HG03460 (cell line): ENCODE measurements at regions not wholly inside any gene's neighbourhood (a gene's known extent, or its start where the extent isn't known, plus 50 kb on each side); places are given as distances from the start of the nearest gene placed in this dataset.

Experiments used
- ATAC-seq: cut with Tn5 transposase; IDR thresholded peaks from one replicate; pipeline ENCODE4 v1.9.1; 2021; ENCODE audit not compliant: unreplicated experiment

DNA sequence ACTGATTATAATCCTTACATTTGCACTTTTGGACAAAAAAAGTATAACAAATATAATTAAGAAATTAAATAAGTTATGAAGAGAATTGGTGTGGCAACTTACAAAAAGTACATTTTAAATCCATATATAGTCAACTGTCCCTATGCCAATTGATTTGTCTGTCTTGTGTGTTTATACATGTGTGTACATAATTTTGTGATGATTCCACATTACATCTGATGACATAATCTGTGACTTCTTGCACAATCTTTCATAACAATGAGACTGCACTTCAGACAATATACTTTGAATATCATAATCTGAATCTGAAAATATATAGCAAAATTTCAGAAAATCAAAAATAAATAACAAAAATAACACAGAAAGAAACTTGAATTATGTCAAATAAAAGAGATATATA is 953.4 kb downstream of the FAT4 start:
- ATAC-seq: no peak

DNA sequence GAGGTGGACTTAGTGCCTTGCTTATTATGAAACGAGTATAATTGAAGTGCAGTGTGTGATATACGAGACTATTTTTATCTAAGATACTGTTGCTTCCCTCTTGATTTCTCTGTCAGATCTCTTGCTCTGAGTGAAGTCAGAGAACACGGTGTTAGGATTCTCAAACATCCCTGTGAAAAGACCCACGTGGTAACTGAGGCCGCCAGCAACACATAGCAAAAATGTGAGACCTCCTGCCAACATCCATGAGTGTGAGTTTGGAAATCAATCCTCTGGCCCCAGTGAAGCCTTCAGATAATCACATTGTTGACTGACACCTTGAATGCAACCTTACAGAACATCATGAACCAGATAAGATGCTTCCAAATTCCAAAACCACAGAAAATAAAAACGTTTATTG is 954.4 kb downstream of the FAT4 start:
- no peak for ATAC-seq

DNA sequence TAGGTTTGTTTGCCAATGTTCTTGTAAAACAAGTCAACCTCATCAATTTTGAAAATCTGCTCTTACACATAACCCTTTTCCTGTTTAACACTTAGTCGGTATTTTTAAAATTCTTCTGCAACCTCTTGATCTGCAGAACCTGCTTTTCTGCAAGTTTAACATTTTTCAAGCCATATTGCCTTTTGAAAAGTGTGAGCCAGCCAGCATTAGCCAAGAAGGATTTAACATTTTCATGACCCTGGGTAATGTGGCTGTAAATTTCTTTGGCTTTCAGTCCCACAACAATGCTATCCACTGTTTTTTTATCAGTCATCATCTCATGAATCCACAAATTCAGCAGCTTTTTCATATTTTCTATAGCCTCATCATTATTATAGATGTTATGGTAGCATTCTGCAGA is 956.5 kb downstream of the FAT4 start:
- no peak for ATAC-seq

GRCh38 chr4:126273746-126274145 is 959.0 kb downstream of the FAT4 start:
- no peak for ATAC-seq

GRCh38 chr4:126291886-126292285 is 977.1 kb downstream of the FAT4 start:
- no peak for ATAC-seq

GRCh38 chr4:126298271-126298670 is 983.5 kb downstream of the FAT4 start:
- ATAC-seq: no peak

DNA sequence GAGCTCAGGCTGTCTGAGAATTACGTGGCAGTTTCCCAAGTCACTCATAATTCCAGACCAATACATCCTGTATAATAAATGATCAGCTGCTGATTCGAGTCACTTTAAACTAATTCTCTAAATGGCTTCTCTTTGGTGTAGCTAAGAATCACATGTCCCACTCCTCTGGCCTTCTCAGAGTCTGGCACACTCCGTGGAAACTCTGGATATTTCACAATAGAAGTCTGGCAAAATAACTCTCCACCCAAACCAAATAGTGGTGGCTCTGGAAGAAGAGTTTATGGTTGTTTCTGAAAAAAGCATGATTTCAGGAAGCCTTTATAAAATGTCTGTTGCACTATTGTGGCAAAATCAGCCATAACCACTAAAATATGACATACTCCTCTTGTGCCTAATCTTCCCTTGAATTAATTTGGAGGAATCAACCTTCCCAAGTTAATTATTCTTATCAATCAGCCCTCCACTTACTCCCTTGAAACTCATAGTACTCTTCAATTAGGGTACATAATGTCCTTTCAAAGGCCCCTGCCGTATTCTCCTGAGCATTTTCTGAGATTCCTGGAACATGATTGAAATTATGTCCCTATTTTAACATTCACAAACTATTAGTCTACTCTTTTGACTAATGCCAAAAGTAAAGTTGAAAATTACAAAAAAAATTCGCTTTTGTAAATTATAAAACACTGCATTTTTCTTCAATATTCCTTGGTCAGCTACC is 991.6 kb downstream of the FAT4 start:
- no peak for ATAC-seq

DNA sequence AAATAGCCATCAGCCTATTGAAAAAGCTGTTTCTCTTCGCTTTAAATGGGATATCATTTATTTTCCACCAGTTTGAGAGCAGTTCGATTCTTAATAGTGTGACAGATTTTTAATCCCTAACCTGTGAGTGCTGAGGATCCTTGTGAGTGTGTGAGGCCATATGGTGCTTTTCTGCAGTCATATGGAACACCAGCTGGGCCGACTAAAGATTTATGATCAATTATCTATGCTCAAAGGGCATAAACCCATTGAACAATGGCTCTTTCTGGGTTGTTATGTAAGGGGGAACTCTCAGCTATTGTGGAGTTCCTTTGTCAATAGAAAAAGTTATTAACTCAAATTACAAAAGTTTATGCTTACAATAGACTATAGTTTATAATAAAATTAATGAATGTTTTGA is 1003.6 kb downstream of the FAT4 start:
- ATAC-seq: no peak

GRCh38 chr4:126328914-126329313 is 1014.2 kb downstream of the FAT4 start:
- no peak for ATAC-seq

DNA sequence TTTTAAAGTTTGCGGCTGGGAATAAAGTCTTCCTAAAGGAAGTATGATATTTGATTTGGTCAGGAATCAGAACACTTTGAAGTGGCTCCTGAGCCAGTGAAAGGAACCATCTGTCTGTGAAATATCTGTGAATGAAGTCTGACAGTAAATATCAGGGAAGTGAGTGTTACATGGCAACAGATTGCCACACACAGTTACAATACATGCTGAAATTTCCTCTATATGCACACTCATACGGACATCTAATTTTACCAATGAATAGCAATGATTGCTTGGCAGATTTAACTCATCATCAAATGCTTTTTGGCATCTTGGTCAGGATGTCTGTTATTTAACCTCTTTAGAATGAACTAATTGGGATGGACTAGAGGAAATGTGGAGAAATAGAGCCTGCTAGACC is 1023.8 kb downstream of the FAT4 start:
- no peak for ATAC-seq

- ATAC-seq: no peak
Measured at GRCh38 chr4:126341927-126342326, 1027.2 kb downstream of the FAT4 start.

GRCh38 chr4:126344472-126344871 is 1029.7 kb downstream of the FAT4 start:
- no peak for ATAC-seq

DNA sequence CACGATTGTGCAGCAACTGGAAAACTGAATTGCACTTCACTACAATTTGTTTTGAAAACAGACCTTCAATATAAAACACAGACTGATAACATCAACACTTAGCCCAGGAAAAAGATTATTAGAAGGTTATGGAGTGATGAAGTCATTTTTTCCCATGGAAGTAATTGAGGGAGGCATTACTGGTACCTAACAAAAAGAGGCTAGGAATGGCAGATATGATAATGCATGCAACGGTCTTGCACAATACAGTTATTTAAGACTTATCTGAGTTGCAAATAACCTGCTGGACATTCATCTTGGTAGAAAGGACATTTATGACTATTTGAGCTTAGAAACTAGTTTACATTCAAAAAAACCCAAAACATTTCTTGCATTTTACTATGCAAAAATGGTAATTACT is 1031.9 kb downstream of the FAT4 start:
- no peak for ATAC-seq

- no peak for ATAC-seq
Measured at GRCh38 chr4:126354784-126355183, 1040.0 kb downstream of the FAT4 start.

- ATAC-seq: no peak
Measured at GRCh38 chr4:126358041-126358440, 1043.3 kb downstream of the FAT4 start.

- ATAC-seq: no peak
Measured at GRCh38 chr4:126361287-126361686, 1046.5 kb downstream of the FAT4 start.

GRCh38 chr4:126364311-126364911 is 1049.7 kb downstream of the FAT4 start:
- no peak for ATAC-seq

DNA sequence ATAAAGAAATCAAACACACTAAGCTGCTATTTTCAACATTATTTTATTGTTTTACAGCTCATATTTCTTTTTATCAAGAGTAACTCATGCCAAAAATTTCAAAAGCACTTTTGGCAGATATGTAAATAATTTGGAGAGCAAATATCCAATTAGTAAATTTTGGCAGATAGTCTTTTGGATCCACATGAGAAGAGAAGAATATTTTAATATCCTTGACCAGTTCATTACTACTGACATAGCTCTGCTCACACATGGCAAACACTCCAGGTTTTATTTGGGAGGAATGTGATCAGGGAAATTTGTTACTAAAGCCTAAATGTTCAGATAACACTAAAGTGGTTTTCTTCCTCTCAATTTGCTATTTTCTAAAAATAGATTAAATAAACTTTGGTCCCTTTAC is 1054.3 kb downstream of the FAT4 start:
- ATAC-seq: no peak

DNA sequence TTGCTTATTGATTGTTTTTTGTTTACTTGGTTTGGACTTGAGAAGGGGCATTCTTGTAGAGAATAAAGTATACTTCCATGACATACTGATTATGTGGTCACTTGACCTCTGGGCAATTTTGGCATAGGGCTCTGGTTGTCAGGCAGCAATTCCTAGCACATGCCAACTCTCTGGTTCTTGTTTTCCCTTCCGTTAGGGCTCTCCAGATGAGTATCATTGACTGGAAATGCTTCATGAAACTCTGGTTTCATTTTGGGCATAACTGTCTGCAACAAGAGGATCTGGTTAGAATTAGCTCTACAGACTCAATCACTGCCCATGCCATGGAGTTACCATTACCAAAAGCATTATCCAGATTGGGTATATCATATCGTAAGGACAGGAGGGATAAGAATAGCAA is 1057.9 kb downstream of the FAT4 start:
- ATAC-seq: no peak

- no peak for ATAC-seq
Measured at GRCh38 chr4:126375462-126376054, 1060.8 kb downstream of the FAT4 start.

- no peak for ATAC-seq
Measured at GRCh38 chr4:126385954-126386353, 1071.2 kb downstream of the FAT4 start.

- ATAC-seq: no peak
Measured at GRCh38 chr4:126386512-126386911, 1071.8 kb downstream of the FAT4 start.

DNA sequence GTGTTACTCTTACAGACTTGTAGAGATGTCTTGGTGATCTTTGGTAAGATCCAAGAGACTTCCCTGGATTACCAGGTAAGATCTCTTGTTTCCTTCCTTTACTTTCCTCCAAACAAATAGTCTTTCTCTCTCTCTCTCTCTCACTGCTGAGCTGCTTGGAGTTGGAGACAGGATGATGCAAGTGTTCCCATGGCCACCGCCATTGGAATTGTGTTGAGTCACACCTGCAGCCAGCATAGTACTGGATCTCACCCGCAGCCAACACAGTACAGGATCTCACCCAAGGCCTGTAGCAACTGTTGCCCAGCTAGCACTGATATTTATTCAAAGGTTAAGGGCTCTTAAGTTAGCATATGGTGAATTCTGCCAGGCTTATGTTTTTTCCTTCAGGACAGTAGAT is 1080.9 kb downstream of the FAT4 start:
- ATAC-seq: no peak
